HG03108 (cell line): ENCODE measurements at regions not wholly inside any gene's neighbourhood (a gene's known extent, or its start where the extent isn't known, plus 50 kb on each side); places are given as distances from the start of the nearest gene placed in this dataset.

ENCODE experiments used
- ATAC-seq: cut with Tn5 transposase; IDR thresholded peaks from one replicate; pipeline ENCODE4 v1.9.1; 2021; ENCODE audit warnings: moderate library complexity; ENCODE audit not compliant: unreplicated experiment

GRCh38 chr10:33453081-33454025 lies 118.9 kb upstream of the NRP1 start:
- no peak for ATAC-seq

GRCh38 chr10:33448421-33449140 lies 114.1 kb upstream of the NRP1 start:
- ATAC-seq = no peak

GRCh38 chr10:33441561-33441960 lies 107.1 kb upstream of the NRP1 start:
- ATAC-seq = no peak

GRCh38 chr10:33434933-33435332 lies 100.5 kb upstream of the NRP1 start:
- ATAC-seq = no peak

- no peak for ATAC-seq
Observed at GRCh38 chr10:33428682-33429081, 94.2 kb upstream of the NRP1 start.

- no peak for ATAC-seq
Observed at GRCh38 chr10:33423154-33423529, 88.7 kb upstream of the NRP1 start.

- no peak for ATAC-seq
Observed at GRCh38 chr10:33422471-33423153, 88.1 kb upstream of the NRP1 start.

- no peak for ATAC-seq
Observed at GRCh38 chr10:33421789-33422462, 87.5 kb upstream of the NRP1 start.

- no peak for ATAC-seq
Observed at GRCh38 chr10:33419311-33419710, 84.8 kb upstream of the NRP1 start.

GRCh38 chr10:33418301-33418700 lies 83.8 kb upstream of the NRP1 start:
- ATAC-seq = no peak

GRCh38 chr10:33416691-33417090 lies 82.2 kb upstream of the NRP1 start:
- no peak for ATAC-seq

- ATAC-seq = no peak
Observed at GRCh38 chr10:33416209-33416608, 81.7 kb upstream of the NRP1 start.

GRCh38 chr10:33414841-33415240 lies 80.4 kb upstream of the NRP1 start:
- ATAC-seq = no peak

- ATAC-seq = no peak
Observed at GRCh38 chr10:33412653-33413361, 78.3 kb upstream of the NRP1 start.

- ATAC-seq = no peak
Observed at GRCh38 chr10:33412241-33412640, 77.8 kb upstream of the NRP1 start.

GRCh38 chr10:33410860-33411234 lies 76.4 kb upstream of the NRP1 start:
- ATAC-seq = no peak

- ATAC-seq = no peak
Observed at GRCh38 chr10:33410096-33410859, 75.8 kb upstream of the NRP1 start.

- ATAC-seq = no peak
Observed at GRCh38 chr10:33406596-33406995, 72.1 kb upstream of the NRP1 start.

- no peak for ATAC-seq
Observed at GRCh38 chr10:33402220-33403073, 68.0 kb upstream of the NRP1 start.
